Skeletal muscle tissue (tissue), 3 donors: ENCODE measurements at regions not wholly inside any gene's neighbourhood (a gene's known extent, or its start where the extent isn't known, plus 50 kb on each side); places are given as distances from the start of the nearest gene placed in this dataset.

Source experiments
- H3K27ac ChIP-seq: one replicate; pipeline ENCODE4 v1.7.0; 2013; ENCODE audit warnings: mild to moderate bottlenecking, low read depth, low read length, inconsistent platforms
- H3K27me3 ChIP-seq, 3 donors: one replicate each; pipeline ENCODE4 v1.7.0; 2013; ENCODE audit warnings: low read length in 3 of 3; ENCODE audit not compliant: control insufficient read depth in 3 of 3, insufficient read depth in 3 of 3
- H3K36me3 ChIP-seq, 3 donors: one replicate each; pipeline ENCODE4 v1.7.0; 2013; ENCODE audit warnings: low read length in 3 of 3; ENCODE audit not compliant: control insufficient read depth in 3 of 3, insufficient read depth in 3 of 3
- H3K4me1 ChIP-seq, 3 donors: one replicate each; pipeline ENCODE4 v1.7.0; 2013; ENCODE audit warnings: low read length in 3 of 3, mild to moderate bottlenecking in 3 of 3; ENCODE audit not compliant: control insufficient read depth in 3 of 3, insufficient read depth in 3 of 3
- H3K4me3 ChIP-seq, 3 donors: one replicate each; pipeline ENCODE4 v1.7.0; 2013; ENCODE audit warnings: low read length in 3 of 3
- H3K9ac ChIP-seq, 3 donors: one replicate each; pipeline ENCODE4 v1.7.0; 2013; ENCODE audit warnings: low read length in 3 of 3, mild to moderate bottlenecking in 3 of 3, moderate library complexity in 2 of 3, low read depth in 1 of 3
- H3K9me3 ChIP-seq, 3 donors: one replicate each; pipeline ENCODE4 v1.7.0; 2013; ENCODE audit warnings: low read length in 3 of 3; ENCODE audit not compliant: control insufficient read depth in 3 of 3
- donor health status: Osteomylitis.

- Histone ChIP-seq H3K36me3 (no peaks in the 10 kb centered on the region), H3K4me1 (peaks cover 8 to 16% (median 9%) of the 10 kb centered on the region in 3 donors), H3K4me3 (no peak overlapping the region), H3K9me3 (no peaks in the 10 kb centered on the region), H3K27me3 (no peaks in the 10 kb centered on the region), H3K27ac (peak overlapping the region; percentile 85), H3K9ac (no peak overlapping the region)
These were observed 108.1 kb upstream of the THBS1 start for GRCh38 chr15:39472621-39473297.

GRCh38 chr15:39473298-39473947 lies 107.5 kb upstream of the THBS1 start:
- Histone ChIP-seq H3K4me1 (peaks cover 8 to 16% (median 9%) of the 10 kb centered on the region in 3 donors), H3K9me3 (no peaks in the 10 kb centered on the region), H3K4me3 (no peak overlapping the region), H3K36me3 (no peaks in the 10 kb centered on the region), H3K27ac (peak overlapping the region; percentile 85), H3K9ac (peak overlapping the region in 1 of 3 donors; percentile 24), H3K27me3 (no peaks in the 10 kb centered on the region)

DNA sequence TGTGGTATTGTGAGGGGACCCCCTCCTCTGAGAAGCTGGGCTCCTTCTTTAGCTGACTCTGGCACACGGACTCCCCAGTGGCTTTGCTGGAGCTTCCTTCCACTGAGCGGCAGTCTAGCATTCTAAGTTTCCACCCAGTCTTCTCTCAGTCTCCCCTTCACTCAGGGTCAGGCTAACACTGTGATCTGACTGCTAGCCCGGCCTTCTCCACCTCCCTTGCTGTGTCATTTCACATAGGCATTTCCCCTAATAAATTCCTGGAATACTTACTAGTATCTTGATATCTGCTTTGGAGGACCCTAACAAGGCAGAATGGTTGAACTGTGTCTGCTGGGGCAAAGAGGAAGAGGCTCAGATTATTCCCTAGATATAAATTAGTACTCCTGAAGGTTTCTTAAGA lies 106.2 kb upstream of the THBS1 start:
- H3K4me1 ChIP-seq, result peaks cover 8 to 16% (median 9%) of the 10 kb centered on the region in 3 donors
- H3K36me3 ChIP-seq, result no peaks in the 10 kb centered on the region
- no peak overlapping the region for H3K9ac ChIP-seq
- no peaks in the 10 kb centered on the region for H3K9me3 ChIP-seq
- H3K27me3 ChIP-seq, result no peaks in the 10 kb centered on the region
- H3K4me3 ChIP-seq, result no peak overlapping the region
- peak overlapping the region; percentile 85 for H3K27ac ChIP-seq

DNA sequence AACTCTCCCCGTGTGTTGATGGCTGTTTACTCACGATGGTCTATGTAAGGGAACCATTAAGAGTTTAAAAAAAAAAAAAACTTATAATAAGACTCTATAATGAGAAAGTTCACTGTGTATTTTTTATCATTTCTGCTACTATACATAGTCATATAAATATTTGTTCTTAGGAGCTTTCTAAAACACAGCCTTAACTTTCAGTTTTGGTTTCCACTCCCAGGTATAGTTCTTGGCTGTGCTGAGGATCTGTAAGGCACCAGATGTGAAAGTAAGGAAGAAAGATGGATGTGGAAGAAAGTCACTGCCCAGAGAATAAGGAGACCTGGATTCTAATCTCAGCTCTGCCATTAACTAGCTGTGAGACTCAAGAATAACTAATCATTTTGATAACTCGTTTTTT lies 101.9 kb upstream of the THBS1 start:
- no peak overlapping the region for H3K4me3 ChIP-seq
- H3K4me1 ChIP-seq, result peaks cover 2 to 5% (median 3%) of the 10 kb centered on the region in 3 donors
- no peaks in the 10 kb centered on the region for H3K36me3 ChIP-seq
- H3K9ac ChIP-seq, result no peak overlapping the region
- H3K9me3 ChIP-seq, result no peaks in the 10 kb centered on the region
- no peaks in the 10 kb centered on the region for H3K27me3 ChIP-seq
- no peak overlapping the region for H3K27ac ChIP-seq

- H3K27ac ChIP-seq, result no peak overlapping the region
- H3K27me3 ChIP-seq, result no peaks in the 10 kb centered on the region
- no peak overlapping the region for H3K4me3 ChIP-seq
- no peak overlapping the region for H3K9ac ChIP-seq
- H3K9me3 ChIP-seq, result no peaks in the 10 kb centered on the region
- no peaks in the 10 kb centered on the region for H3K36me3 ChIP-seq
- peaks cover 0 to 2% (median 0%) of the 10 kb centered on the region in 3 donors for H3K4me1 ChIP-seq
These were observed 101.0 kb upstream of the THBS1 start for GRCh38 chr15:39479911-39480310.

GRCh38 chr15:39482459-39482858 lies 98.4 kb upstream of the THBS1 start:
- Histone ChIP-seq H3K4me1 (no peaks in the 10 kb centered on the region), H3K9me3 (no peaks in the 10 kb centered on the region), H3K27ac (no peak overlapping the region), H3K36me3 (no peaks in the 10 kb centered on the region), H3K4me3 (no peak overlapping the region), H3K27me3 (no peaks in the 10 kb centered on the region), H3K9ac (no peak overlapping the region)

GRCh38 chr15:39486621-39487457 lies 94.0 kb upstream of the THBS1 start:
- H3K27me3 ChIP-seq, result no peaks in the 10 kb centered on the region
- H3K4me3 ChIP-seq, result no peak overlapping the region
- no peaks in the 10 kb centered on the region for H3K4me1 ChIP-seq
- no peaks in the 10 kb centered on the region for H3K9me3 ChIP-seq
- H3K27ac ChIP-seq, result no peak overlapping the region
- no peak overlapping the region for H3K9ac ChIP-seq
- H3K36me3 ChIP-seq, result no peaks in the 10 kb centered on the region

- Histone ChIP-seq H3K9me3 (no peaks in the 10 kb centered on the region), H3K9ac (no peak overlapping the region), H3K4me3 (no peak overlapping the region), H3K4me1 (no peaks in the 10 kb centered on the region), H3K36me3 (no peaks in the 10 kb centered on the region), H3K27ac (no peak overlapping the region), H3K27me3 (no peaks in the 10 kb centered on the region)
These were observed 93.5 kb upstream of the THBS1 start for GRCh38 chr15:39487458-39487735.

DNA sequence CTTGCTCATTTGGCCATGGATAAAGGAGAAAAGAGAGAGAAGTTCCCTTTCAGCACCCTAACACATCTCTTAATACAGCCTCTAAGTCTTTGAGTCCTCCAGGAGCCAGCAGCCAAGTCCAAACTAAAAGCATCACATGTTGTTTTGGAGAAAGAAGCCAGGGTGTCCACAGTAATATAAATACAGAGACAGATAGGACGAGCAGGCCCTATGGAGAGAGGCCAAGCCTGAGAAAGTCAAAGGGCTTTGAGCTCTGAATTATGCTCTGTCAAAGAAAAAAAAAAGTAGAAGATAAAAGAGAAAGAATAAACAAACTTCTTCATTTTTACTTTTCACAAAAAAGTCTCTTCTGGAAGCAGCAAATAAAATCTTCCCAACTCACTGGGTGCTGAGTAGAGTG lies 92.4 kb upstream of the THBS1 start:
- Histone ChIP-seq H3K27me3 (no peaks in the 10 kb centered on the region), H3K9me3 (no peaks in the 10 kb centered on the region), H3K9ac (no peak overlapping the region), H3K4me3 (no peak overlapping the region), H3K4me1 (no peaks in the 10 kb centered on the region), H3K27ac (no peak overlapping the region), H3K36me3 (no peaks in the 10 kb centered on the region)

GRCh38 chr15:39488961-39489360 lies 91.9 kb upstream of the THBS1 start:
- H3K36me3 ChIP-seq, result no peaks in the 10 kb centered on the region
- no peaks in the 10 kb centered on the region for H3K27me3 ChIP-seq
- no peaks in the 10 kb centered on the region for H3K9me3 ChIP-seq
- no peak overlapping the region for H3K4me3 ChIP-seq
- H3K27ac ChIP-seq, result no peak overlapping the region
- H3K9ac ChIP-seq, result no peak overlapping the region
- no peaks in the 10 kb centered on the region for H3K4me1 ChIP-seq
